IMR-90 (cell line): ENCODE measurements at regions not wholly inside any gene's neighbourhood (a gene's known extent, or its start where the extent isn't known, plus 50 kb on each side); places are given as distances from the start of the nearest gene placed in this dataset.

Experiments used
- CEBPB ChIP-seq: IDR thresholded peaks from 2 replicates; pipeline ENCODE4 v1.6.1; 2012; ENCODE audit warnings: low read depth, low read length, improper control_type of control experiment
- CTCF ChIP-seq: conservative IDR thresholded peaks from 2 replicates; pipeline ENCODE4 v1.5.1; 2012; ENCODE audit warnings: mild to moderate bottlenecking, low read depth, low read length, improper control_type of control experiment
- FOS ChIP-seq: fragments of 150-350 bp; IDR thresholded peaks from 2 replicates; pipeline ENCODE4 v1.6.1; 2016; ENCODE audit warnings: low read depth, low read length
- MXI1 ChIP-seq: IDR thresholded peaks from 2 replicates; pipeline ENCODE4 v1.6.1; 2012; ENCODE audit warnings: low read depth, mild to moderate bottlenecking, low read length, moderate library complexity, borderline replicate concordance
- POLR2A ChIP-seq: IDR thresholded peaks from 2 replicates; pipeline ENCODE4 v1.6.1; 2012; ENCODE audit warnings: mild to moderate bottlenecking, low read depth, low read length
- RAD21 ChIP-seq: IDR thresholded peaks from 2 replicates; pipeline ENCODE4 v1.6.1; 2012; ENCODE audit warnings: low read length, improper control_type of control experiment
- RFX5 ChIP-seq: IDR thresholded peaks from 2 replicates; pipeline ENCODE4 v1.8.0; 2012; ENCODE audit warnings: low read depth, mild to moderate bottlenecking, low read length, moderate library complexity
- SMC3 ChIP-seq: fragments of 150-350 bp; IDR thresholded peaks from 2 replicates; pipeline ENCODE4 v1.6.1; 2016; ENCODE audit warnings: low read depth, mild to moderate bottlenecking, antibody characterized with exemption, low read length, moderate library complexity

- TF ChIP-seq POLR2A (no peak), CTCF (no peak), MXI1 (no peak), CEBPB (peak; percentile 46; the same call in 1 of the 2 replicates), RFX5 (no peak), FOS (peak; percentile 17; the same call in 1 of the 2 replicates), RAD21 (no peak), SMC3 (no peak)
Measured at GRCh38 chr21:41634858-41635257, 126.9 kb upstream of the TMPRSS2 start.
